ENCODE measurements at regions not wholly inside any gene's neighbourhood (a gene's known extent, or its start where the extent isn't known, plus 50 kb on each side); places are given as distances from the start of the nearest gene placed in this dataset.

- no peak for DNase-seq
- Mint-ChIP-seq H3K27me3 (no peaks in the 10 kb centered on the region), H3K27ac (no peak overlapping the region), H3K4me3 (no peak overlapping the region), H3K9me3 (no peaks in the 10 kb centered on the region), H3K36me3 (ENCODE audit: low read depth) (no peaks in the 10 kb centered on the region), H3K4me1 (no peaks in the 10 kb centered on the region)
- CTCF ChIA-PET = no interaction called here
- POLR2A ChIA-PET = no interaction called here
Measured at GRCh38 chr11:115117956-115118493, 386.2 kb downstream of the CADM1 start.

DNA sequence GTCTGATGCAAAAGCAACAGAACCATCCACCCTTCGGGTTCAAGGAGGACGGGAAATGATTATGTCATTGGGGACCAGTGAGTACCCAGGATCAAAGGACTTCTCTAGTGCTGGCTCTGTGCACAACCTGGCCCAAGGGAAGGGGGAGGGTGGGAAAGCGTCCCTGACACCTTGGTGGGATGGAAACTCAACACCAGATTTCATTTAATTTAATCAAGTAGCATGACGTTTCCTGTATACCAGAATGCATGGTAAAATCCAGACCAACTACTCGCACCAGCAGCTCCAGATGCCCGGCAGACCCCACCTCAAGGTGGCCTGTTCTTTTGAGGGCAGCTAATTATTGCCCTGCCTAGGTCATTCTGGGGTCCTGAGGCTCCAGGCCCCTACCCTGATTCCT is 385.1 kb downstream of the CADM1 start:
- H3K4me1 Mint-ChIP-seq = no peaks in the 10 kb centered on the region
- DNase-seq = no peak
- H3K27ac Mint-ChIP-seq = no peak overlapping the region
- ChIA-PET CTCF (no interaction called here), POLR2A (no interaction called here)
- no peak overlapping the region for H3K4me3 Mint-ChIP-seq
- no peaks in the 10 kb centered on the region for H3K9me3 Mint-ChIP-seq
- H3K36me3 Mint-ChIP-seq (ENCODE audit: low read depth) = no peaks in the 10 kb centered on the region
- no peaks in the 10 kb centered on the region for H3K27me3 Mint-ChIP-seq
